GM23248 (cell line): ENCODE measurements at regions not wholly inside any gene's neighbourhood (a gene's known extent, or its start where the extent isn't known, plus 50 kb on each side); places are given as distances from the start of the nearest gene placed in this dataset.

Experiments
- EZH2 ChIP-seq: fragments of 200-600 bp; sonication (generic); IDR thresholded peaks from 2 replicates; pipeline ENCODE4 v1.6.1; 2018; ENCODE audit warnings: antibody characterized with exemption, mild to moderate bottlenecking; ENCODE audit not compliant: insufficient read depth, poor library complexity, severe bottlenecking
- EZH2phosphoT487 ChIP-seq: fragments of 200-600 bp; sonication (generic); IDR thresholded peaks from 2 replicates; pipeline ENCODE4 v1.6.1; 2018; ENCODE audit warnings: antibody characterized with exemption, moderate library complexity, mild to moderate bottlenecking, low read depth; ENCODE audit not compliant: insufficient read depth

- no peak for TF ChIP-seq EZH2
- no peak for TF ChIP-seq EZH2phosphoT487
Observed at GRCh38 chr14:66174453-66174891, 311.7 kb upstream of the CCDC196 start.
